Kidney tubule cell (primary cell): ENCODE measurements at regions not wholly inside any gene's neighbourhood (a gene's known extent, or its start where the extent isn't known, plus 50 kb on each side); places are given as distances from the start of the nearest gene placed in this dataset.
"Not testable (repeated sequence)": the region's sequence is repeated elsewhere in the genome, so short reads cannot be mapped to it uniquely, and the experiment has no call there.

Experiments used
- DNase-seq: peaks from one replicate; pipeline ENCODE4 v3.0.0-alpha.2; 2018; ENCODE audit warnings: low spot score

DNA sequence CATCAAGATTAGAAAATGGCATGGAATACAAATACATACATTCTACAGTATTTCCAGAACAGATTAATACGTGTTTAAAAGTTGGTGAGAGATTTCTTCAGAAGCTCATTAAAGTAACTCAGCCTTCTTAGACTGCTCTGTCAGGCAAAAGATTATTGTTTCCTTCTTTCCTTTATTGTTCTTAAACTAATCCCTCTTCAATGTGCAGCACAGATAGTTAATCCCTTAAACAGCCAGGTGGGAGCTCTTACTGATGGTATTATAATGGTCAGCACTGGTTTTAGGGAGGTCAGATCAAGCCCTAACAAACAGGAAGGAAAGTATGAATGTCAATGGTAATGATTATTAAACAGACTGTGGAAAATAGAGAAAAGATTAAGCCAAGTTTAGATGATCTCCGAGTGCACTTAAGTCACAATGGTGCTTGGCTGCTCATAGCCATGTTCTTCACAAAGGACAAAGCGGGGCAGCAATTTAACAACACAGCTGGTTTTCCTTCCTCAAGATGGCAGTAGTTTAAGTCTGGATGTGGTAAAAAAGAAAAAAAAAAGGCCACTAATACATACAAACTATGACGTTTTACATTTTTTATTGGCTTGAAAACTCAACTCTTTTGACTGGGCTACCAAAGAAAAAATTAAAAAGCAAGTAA lies 992.6 kb downstream of the PCDH9 start:
- DNase-seq, result no peak

DNA sequence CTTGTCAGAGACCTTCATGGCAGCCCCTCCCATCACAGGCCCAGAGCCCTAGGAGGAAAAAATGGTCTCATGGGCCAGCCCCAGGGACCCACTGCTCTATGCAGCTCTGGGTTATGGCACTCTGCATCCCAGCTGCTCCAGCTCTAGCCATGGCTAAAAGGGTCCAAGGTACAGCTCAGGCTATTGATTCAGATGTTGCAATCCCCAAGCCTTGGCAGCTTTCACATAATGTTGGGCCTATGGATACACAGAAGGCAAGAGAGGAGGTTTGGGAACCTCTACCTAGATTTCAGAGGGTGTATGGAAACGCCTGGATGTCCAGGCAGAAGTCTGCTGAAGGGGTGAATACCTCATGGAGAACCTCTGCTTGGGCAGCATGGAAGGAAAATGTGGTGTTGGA lies 996.0 kb downstream of the PCDH9 start:
- DNase-seq, result no peak

DNA sequence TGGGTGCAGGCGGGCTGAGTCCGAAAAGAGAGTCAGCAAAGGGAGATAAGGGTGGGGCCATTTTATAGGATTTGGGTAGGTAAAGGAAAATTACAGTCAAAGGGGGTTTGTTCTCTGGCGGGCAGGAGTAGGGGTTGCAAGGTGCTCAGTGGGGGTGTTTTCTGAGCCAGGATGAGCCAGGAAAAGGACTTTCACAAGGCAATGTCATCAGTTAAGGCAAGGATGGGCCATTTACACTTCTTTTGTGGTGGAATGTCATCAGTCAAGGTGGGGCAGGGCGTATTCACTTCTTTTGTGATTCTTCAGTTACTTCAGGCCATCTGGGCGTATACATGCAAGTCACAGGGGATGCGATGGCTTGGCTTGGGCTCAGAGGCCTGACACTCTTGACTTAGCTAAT lies 998.2 kb downstream of the PCDH9 start:
- not testable (repeated sequence) for DNase-seq

DNA sequence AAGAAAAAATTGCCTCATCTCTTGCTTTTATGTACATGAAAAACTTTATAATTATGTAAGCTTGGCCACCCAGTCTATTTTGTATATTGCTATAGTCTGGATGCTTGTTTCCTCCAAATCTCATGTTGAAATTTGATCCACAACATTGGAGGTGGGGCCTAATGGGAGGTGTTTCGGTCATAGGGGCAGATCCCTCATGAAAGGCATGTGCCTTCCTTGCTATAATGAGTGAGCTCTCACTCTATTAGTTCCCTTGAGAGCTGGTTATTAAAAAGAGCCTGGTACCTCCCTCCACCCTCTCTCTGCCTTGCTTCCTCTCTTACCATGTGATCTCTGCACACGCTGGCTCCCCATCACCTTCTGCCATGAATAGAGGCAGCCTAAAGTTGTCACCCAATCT lies 1005.1 kb downstream of the PCDH9 start:
- no peak for DNase-seq

DNA sequence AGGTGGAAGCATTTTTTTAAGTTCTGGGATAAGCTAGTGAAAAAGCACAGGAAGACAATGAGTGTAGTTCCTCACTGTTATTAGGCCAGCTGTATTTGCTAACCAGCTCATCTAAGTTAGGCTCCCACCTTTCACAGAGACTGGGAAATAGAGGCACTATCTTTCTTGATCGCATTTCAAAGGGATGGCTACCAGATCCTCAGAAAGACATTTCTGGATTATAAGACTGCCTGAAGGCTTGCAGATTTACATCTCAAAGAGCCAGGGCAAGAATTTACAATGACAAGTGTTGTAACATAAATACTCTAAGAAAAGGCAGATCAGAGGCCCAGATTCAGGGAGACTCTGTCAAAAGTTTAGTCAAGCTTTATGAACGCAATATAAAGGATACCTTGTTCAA lies 1005.5 kb downstream of the PCDH9 start:
- no peak for DNase-seq

DNA sequence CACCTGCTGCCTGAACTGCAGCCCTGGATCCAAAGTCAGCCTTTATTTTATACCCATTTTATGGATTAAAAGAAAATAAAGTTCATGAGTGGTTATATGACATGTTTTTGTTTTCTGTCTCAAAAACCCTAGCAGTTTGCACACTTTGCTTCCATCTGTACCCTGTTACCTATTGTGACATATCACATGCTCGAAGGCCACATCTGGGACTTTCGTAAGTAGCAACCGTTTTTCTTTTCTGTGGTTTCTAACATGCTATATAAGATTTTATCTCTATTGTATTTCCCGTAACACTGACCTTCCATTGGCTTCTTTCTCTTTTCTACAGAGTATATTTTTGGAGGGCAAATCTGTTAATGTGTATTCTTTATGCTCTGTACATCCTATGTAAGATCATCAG lies 1007.2 kb downstream of the PCDH9 start:
- no peak for DNase-seq

DNA sequence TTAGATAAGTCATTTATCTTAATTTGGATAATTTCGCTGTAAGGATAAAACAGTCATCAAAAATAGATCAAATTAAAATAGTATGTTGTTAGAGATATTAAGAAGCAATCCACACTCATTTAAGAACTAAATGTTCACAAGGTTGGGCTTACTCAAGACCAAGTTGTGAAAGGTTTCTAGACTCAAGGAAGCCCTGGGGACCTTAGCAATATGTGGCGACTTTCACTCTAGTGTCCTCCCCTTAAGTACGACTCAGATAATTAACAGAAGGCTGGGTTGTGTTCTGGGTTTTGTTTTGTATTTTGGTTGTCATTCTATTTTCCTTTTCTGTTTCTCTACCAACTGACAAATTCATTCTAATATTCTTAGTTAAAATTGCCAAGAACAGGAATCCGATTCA lies 1008.0 kb downstream of the PCDH9 start:
- DNase-seq, result no peak

DNA sequence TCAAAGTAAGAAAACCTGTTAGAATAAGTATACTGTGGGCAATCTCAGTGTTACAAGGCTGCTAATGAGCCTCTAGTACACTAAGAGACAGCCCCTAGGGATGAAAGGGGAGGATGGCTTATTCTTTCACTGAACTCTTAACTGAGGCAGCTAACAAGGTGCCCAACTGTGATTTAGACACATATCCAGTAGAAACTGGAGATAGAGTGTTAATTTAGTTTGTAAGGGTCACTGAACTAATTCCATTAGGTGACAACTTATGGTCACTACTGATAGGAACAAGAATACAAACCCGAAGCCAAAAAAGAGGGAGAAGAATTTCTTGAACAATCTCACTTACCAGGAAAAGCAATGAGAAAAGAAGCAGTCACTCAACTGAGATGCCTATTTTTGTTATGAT lies 1010.6 kb downstream of the PCDH9 start:
- no peak for DNase-seq

DNA sequence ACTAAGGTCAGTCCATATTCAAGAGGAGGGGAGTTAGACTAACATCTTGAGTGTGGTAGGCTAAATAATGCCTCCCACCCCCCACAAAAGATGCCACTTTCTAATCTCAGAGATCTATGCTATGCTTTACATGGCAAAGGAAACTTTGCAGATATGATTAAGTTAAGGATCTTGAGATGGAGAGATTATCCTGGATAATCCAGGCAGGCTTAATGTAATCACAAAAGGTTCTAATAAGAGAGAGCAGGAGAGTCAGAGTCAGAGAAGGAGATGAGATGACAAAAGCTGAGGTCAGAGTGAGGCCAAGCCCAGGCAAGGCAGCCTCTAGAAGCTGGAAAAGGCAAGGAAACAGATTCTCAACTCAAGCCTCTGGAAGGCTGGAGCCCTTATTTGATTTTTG lies 1011.6 kb downstream of the PCDH9 start:
- no peak for DNase-seq

DNA sequence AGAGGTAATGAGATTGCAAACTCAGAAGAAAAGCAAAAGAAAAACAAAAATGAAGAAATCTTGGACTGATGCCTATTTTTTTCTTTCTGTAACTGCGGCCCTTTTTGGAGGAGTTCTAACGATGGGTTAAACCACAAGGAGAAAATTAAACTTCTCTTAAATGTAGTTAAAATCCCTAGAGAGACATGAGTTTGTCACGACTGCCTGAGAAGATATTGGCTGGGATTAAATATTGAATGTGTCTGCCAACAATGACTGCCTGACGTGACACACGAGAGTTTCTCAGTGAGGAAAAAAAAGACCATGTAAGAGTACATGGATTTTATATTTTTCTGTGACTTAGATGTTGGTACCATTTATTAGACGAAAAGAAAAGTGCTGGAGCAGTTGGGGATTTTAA lies 1013.4 kb downstream of the PCDH9 start:
- DNase-seq, result no peak

DNA sequence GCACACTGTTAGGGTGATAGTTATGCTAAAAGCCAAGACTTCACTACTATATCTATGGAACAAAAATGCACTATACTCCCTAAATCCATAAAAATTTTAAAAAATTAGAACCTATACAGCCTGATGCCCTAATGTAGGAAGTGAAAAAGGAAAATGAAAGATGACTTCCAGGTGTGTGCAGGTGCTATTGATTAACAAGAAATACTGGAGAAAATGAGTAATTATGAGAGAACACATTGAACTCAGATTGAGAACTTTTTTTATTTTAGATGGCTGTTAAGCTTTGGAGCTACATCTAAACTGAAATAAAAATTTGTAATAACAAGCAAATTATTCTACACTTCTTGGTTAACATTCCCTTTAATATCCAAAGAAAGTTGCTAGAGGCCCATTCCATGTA lies 1015.7 kb downstream of the PCDH9 start:
- DNase-seq, result no peak

DNA sequence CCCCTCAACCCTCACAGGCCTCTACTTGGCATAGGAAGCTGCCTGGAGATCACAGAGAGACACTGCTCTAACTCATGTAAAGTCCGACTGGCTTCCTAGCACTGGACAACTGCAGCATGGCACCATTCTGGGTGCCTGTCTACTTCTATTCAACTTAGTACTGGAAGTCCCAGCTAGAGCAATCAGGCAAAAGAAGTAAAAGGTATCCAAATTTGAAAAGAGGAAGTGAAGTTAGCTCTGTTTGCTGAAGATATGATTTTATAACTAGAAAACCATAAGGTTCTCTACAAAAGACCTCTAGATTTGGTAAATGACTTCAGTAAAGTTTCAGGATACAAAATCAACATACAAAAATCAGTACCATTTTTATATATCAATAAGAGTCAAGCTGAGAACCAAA lies 1017.6 kb downstream of the PCDH9 start:
- DNase-seq, result no peak

DNA sequence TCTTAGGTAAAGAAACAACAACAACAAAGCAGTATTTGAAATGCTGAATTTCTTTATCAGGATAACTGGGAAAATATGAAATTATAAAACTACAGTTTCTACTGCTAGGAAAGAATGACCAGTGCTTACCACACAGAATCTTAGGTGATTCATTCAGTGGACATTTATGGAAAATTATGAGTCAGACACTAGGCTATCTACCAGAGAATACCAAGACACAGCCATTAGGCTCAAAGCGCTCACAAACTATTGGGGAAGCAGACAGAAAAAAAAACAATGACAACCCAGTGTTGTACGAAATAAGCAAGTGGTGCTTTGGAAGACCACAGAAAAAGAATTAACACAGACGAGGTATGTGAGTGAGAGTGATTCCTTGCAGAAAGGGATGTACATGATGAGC lies 1019.5 kb downstream of the PCDH9 start:
- peak; percentile 83 for DNase-seq

DNA sequence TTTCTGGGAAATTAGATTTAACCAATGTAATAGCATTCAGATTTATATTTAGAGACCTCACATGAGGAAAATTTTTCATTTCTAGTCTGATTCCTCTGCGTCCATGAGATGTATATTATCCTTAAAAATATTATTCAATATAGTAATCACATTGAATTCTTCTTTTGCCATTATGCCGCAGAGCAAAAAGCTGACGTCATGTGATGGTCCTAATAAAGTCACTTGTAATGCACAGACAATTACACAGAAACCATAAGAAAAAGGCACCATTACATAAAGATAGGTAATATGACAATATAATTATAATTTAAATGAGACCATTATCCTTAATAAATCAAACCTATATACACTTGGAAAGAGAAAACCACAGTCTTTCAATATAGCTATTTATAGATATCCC lies 1021.5 kb downstream of the PCDH9 start:
- no peak for DNase-seq

DNA sequence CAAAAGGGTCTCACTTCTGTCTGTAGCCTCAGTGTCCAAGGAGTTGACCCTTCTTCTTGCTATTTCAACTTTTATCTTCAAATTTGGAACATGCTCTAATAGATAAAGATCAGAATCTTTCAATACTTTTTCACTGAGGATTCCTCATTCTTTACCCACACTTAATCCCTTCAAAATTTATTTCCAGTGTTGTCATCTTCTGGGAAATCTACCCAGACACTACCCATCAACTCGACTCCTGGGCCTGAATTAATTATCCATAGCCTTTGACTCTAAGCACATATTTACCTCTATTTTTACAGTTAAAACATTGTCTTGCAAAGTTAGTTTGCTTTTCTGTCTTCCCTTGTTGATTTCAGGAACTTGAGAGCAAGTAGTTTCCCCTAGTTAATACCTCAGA lies 1022.5 kb downstream of the PCDH9 start:
- DNase-seq, result no peak

DNA sequence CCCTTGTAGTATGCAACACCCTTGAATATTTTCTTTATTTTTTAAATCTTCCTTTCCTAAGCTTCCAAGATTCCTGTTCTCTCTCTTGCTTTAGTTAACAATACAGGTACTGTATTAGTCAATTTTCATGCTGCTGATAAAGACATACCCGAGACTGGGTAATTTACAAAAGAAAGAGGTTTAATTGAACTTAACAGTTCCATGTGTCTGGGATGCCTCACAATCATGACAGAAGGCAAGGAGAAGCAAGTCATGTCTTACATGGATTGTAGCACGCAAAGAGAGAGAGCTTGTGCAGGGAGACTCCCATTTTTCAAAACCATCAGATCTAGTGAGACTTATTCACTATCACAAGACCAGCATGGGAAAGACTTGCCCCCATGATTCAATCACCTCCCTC lies 1024.3 kb downstream of the PCDH9 start:
- DNase-seq, result no peak

DNA sequence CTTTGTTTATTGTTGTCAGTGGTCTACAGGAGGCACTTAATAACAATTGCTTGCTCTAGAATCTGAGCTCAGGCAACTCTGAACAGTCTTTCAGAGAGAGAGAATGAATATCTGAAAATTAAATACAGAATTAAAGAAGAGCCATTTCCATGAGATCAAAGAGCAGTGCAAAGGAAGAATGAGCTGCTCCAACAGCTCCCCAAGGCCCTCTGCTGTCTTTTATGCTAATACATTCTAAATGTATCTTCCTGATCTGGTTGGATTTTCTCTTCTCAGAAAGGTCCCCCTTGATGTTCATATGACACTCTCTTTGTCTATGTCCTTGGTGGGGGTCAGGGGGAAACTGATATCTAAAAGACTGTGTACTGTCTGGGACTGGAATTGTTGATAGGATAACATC lies 1029.6 kb downstream of the PCDH9 start:
- no peak for DNase-seq

DNA sequence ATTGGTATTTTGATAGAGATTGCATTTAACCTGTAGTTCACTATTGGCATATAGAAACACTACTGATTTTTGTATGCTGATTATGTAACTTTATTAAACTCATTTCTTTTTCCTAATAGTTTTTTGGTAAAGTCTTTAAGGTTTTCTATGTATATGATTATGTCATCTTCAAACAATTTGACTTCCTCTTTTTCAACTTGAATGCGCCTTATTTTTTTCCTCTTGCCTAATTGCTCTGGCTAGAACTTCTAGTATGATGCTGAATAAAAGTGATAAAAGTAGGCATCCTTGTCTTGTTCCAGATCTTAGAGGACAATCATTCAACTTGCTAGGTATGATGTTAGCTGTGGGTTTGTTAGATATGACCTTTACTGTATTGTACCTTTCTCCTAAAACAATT lies 1034.9 kb downstream of the PCDH9 start:
- no peak for DNase-seq

DNA sequence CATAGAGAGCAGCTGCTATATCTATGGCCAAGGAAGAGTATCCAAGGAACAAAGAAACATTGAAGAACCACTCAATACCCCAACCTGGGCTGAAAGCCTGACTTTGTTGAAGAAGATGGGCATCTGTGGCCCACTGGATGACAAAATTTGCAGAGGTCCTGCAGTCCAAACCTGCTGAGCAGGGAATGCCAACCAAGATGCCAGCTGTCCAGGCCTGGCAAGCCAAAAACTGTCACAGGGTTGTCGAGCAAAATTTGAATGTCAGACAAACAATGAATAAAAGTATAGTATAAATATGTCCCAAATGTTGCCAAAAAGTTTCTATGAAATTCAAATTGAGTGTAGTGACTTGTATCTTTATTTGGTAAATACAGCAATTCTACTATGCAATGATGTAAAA lies 1040.2 kb downstream of the PCDH9 start:
- DNase-seq, result no peak

DNA sequence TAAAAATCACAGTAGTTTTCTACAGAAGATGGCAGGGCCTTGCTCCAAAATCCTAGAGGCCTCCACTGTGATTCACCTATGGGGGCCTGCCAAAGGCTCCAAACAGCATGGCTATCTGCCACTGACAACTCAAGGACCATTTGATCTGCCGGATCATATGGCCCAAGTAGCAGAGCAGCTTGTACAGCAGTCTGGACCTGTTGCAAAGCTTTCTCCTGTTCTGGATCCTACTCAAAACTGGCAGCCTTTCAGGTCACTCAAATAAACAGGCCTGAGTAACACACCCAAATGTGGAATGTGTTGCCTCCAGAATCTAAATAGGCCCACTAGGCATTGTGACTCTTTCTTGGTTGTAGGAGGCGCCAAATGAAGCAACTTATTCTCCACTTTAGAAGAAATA lies 1049.3 kb downstream of the PCDH9 start:
- no peak for DNase-seq

DNA sequence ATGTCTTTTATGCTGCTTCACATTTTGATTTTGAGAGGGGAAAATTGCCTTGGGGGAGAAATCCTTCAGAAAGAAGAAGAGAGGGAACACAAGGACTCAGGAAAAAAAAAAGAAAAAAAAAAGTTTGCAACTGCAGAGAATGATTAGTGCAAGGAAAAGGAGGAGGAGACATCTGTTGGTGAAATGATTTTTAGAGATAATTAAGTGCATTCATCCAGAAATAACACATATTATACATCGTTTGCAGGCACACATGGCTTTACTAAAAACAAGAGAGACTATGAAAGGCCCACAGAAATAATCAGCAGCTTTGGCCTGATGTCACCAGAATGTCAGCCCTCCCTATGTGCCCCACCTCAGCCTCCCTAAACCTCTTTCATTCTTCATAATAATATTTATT lies 1058.2 kb downstream of the PCDH9 start:
- no peak for DNase-seq

DNA sequence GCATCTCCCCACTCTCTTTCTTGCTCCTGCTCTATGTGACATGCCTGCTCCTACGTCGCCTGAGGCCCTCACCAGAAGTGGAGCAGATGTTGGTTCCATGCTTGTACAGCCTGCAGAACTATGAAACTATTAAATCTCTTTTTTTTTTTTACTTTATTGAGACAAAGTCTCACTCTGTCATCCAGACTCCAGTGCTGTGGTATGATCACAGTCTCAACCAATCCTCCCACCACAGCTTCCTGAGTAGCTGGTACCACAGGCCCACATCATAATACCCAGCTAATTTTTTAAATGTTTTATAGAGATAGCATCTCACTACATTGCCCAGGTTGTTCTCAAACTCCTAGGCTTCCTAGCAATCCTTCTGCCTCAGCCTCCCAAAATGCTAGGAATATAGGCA lies 1067.7 kb downstream of the PCDH9 start:
- no peak for DNase-seq

DNA sequence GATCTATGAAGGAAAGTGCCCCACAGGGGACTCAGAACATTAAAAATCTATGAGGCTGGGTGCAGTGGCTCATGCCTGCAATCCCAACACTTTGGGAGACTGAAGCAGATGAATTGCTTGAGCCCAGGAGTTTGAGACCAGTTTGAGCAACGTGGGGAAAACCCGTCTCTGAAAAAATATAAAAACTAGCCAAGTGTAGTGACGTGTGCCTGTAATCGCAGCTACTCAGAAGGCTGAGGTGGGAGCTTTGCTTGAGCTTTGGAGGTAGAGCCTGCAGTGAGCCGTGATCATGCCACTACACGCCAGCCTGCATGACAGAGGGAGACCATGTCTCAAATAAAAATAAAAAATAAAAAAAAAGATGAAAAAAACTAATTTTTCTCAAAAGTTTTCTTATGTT lies 1070.6 kb downstream of the PCDH9 start:
- peak; percentile 35 for DNase-seq

DNA sequence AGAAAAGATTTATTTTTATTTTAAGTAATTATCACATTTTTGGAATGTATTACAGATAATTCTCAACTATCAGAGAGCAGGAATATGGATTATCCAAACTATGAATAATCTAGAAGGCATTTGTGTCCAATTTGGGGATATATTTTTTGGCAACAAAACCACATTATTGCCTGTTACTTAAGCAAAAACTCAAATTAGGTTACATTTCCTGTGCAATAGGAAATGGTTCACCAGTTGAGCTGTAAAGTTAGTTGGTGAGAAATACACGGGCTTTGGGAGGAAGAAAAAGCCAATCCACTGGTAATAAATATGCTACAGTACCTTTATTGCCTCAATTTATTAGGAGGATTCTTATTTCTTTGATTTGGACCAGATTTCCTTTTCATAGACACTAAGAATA lies 1075.2 kb downstream of the PCDH9 start:
- DNase-seq, result no peak

DNA sequence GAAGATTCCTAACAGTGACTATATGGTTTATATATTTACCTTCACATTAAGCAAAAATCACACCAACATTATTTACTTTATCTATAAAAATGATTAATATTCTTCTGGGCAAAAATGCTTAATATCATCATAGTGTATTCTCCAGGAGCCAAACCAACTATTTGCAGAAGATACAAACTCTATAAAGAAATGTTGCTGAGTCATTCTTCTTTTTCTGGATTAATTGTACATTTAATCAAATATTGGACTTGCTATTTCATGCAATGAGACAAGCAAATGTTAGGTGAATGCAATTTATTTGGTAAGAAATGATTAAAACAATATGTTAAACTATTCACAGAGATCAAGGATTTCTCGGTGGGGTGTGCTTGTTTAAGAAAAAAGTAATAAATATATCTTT lies 1075.8 kb downstream of the PCDH9 start:
- no peak for DNase-seq
